ENCODE measurements at regions not wholly inside any gene's neighbourhood (a gene's known extent, or its start where the extent isn't known, plus 50 kb on each side); places are given as distances from the start of the nearest gene placed in this dataset.
A peak's percentile ranks its signal among the peaks of the same experiment; 100 is the strongest.

GRCh38 chr17:70786081-70786480 lies 616.7 kb downstream of the KCNJ2 start:
- DNase-seq (ENCODE audit: low read depth, low spot score), result no peak

GRCh38 chr17:70787721-70788300 lies 618.5 kb downstream of the KCNJ2 start:
- DNase-seq (ENCODE audit: low read depth, low spot score), result no peak

- DNase-seq (ENCODE audit: low read depth, low spot score), result no peak
Measured at GRCh38 chr17:70791748-70792443, 622.6 kb downstream of the KCNJ2 start.

- DNase-seq (ENCODE audit: low read depth, low spot score), result no peak
Measured at GRCh38 chr17:70794738-70795137, 625.4 kb downstream of the KCNJ2 start.

GRCh38 chr17:70795620-70796019 lies 626.3 kb downstream of the KCNJ2 start:
- no peak for DNase-seq (ENCODE audit: low read depth, low spot score)

GRCh38 chr17:70796757-70797156 lies 627.4 kb downstream of the KCNJ2 start:
- DNase-seq (ENCODE audit: low read depth, low spot score), result no peak

GRCh38 chr17:70797166-70797565 lies 627.8 kb downstream of the KCNJ2 start:
- no peak for DNase-seq (ENCODE audit: low read depth, low spot score)

GRCh38 chr17:70804161-70804560 lies 634.8 kb downstream of the KCNJ2 start:
- no peak for DNase-seq (ENCODE audit: low read depth, low spot score)

- DNase-seq (ENCODE audit: low read depth, low spot score), result no peak
Measured at GRCh38 chr17:70808596-70808995, 639.3 kb downstream of the KCNJ2 start.

- no peak for DNase-seq (ENCODE audit: low read depth, low spot score)
Measured at GRCh38 chr17:70810609-70811008, 641.3 kb downstream of the KCNJ2 start.

GRCh38 chr17:70813355-70813930 lies 644.1 kb downstream of the KCNJ2 start:
- DNase-seq (ENCODE audit: low read depth, low spot score), result no peak

- no peak for DNase-seq (ENCODE audit: low read depth, low spot score)
Measured at GRCh38 chr17:70819183-70819582, 649.9 kb downstream of the KCNJ2 start.

GRCh38 chr17:70820276-70820675 lies 650.9 kb downstream of the KCNJ2 start:
- no peak for DNase-seq (ENCODE audit: low read depth, low spot score)

GRCh38 chr17:70825321-70826125 lies 656.2 kb downstream of the KCNJ2 start:
- DNase-seq (ENCODE audit: low read depth, low spot score), result no peak

GRCh38 chr17:70829876-70830275 lies 660.5 kb downstream of the KCNJ2 start:
- no peak for DNase-seq (ENCODE audit: low read depth, low spot score)

- DNase-seq (ENCODE audit: low read depth, low spot score), result no peak
Measured at GRCh38 chr17:70834039-70834438, 664.7 kb downstream of the KCNJ2 start.

- no peak for DNase-seq (ENCODE audit: low read depth, low spot score)
Measured at GRCh38 chr17:70848785-70849184, 679.5 kb downstream of the KCNJ2 start.

- peak; percentile 79 for DNase-seq (ENCODE audit: low read depth, low spot score)
Measured at GRCh38 chr17:70855401-70856054, 686.2 kb downstream of the KCNJ2 start.

GRCh38 chr17:70857351-70857750 lies 688.0 kb downstream of the KCNJ2 start:
- DNase-seq (ENCODE audit: low read depth, low spot score), result no peak

- no peak for DNase-seq (ENCODE audit: low read depth, low spot score)
Measured at GRCh38 chr17:70859829-70860228, 690.5 kb downstream of the KCNJ2 start.

- DNase-seq (ENCODE audit: low read depth, low spot score), result no peak
Measured at GRCh38 chr17:70862295-70862694, 693.0 kb downstream of the KCNJ2 start.
